ENCODE measurements at regions not wholly inside any gene's neighbourhood (a gene's known extent, or its start where the extent isn't known, plus 50 kb on each side); places are given as distances from the start of the nearest gene placed in this dataset.

DNA sequence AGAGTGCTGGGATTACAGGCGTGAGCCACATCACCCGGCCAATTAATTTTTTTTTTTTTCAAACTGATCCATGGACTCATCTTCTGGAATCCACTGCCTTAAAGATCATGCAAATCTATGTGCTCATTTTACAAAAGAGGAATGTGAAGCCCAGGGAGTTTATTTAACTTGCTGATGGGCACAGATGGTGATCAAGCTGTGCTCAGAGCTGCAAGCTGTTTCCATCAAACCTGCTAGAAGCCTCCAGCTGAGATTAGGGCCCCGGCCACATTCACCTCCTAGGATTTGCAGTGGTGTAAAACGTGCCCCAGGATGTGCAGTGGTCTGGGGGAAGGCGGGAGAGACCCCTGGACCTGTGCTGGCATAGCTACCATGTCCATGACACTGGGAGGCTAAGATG lies 56.1 kb upstream of the TUT7 start:
- 0 out of 2 replicates have a peak, but pooled peaks cover 2% of the 10 kb centered on the region for H3K9me3 ChIP-seq (replicated peaks; ENCODE audit: control insufficient read depth, insufficient read depth, low read depth, low read length)
- no peak for ATAC-seq
- H3K9ac ChIP-seq (ENCODE audit: insufficient read depth in 1 of 2, low read depth in 2 of 2, low read length in 2 of 2) = no peak overlapping the region
- WGBS (ENCODE audit: insufficient coverage, low coverage, missing lambda C conversion rate) = 0% methylated on average over 5 of the region's 5 CpGs
- no peak for FAIRE-seq
- no peak overlapping the region for H3K4me2 ChIP-seq (ENCODE audit: insufficient read depth, low read length)
- no peak for DNase-seq (ENCODE audit: extremely low read depth in 1 of 4, low spot score in 3 of 4)
- ChIA-PET POLR2A (no interaction called here), CTCF (ENCODE audit: low intra/inter-chr PET ratio) (no interaction called here)
- no peak overlapping the region for H3K27ac ChIP-seq (ENCODE audit: extremely low read depth, low read depth, low read length)
- H3K4me3 ChIP-seq = no peak overlapping the region
- H3K79me2 ChIP-seq (ENCODE audit: control insufficient read depth, insufficient read depth, low read length) = no peaks in the 10 kb centered on the region
- no peaks in the 10 kb centered on the region for H3K9me1 ChIP-seq (ENCODE audit: control insufficient read depth, insufficient read depth, low read length)
- no peak for TF ChIP-seq WHSC1 (IDR thresholded peaks at IDR 0.05; ENCODE audit: low read length)
- TF ChIP-seq HMG20B (CRISPR knock-in tag; IDR thresholded peaks at IDR 0.05) = no peak
- TF ChIP-seq ZZZ3 (IDR thresholded peaks at IDR 0.05) = no peak
- TF ChIP-seq EGR1 (conservative IDR thresholded peaks at IDR 0.05) = no peak
- no peak for TF ChIP-seq CCNT2 (IDR thresholded peaks at IDR 0.05; ENCODE audit: borderline replicate concordance, extremely low read depth, insufficient read length, low read depth, low read length)
- TF ChIP-seq, protein P1, sequence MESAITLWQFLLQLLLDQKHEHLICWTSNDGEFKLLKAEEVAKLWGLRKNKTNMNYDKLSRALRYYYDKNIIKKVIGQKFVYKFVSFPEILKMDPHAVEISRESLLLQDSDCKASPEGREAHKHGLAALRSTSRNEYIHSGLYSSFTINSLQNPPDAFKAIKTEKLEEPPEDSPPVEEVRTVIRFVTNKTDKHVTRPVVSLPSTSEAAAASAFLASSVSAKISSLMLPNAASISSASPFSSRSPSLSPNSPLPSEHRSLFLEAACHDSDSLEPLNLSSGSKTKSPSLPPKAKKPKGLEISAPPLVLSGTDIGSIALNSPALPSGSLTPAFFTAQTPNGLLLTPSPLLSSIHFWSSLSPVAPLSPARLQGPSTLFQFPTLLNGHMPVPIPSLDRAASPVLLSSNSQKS (CRISPR knock-in tag; IDR thresholded peaks at IDR 0.05) = no peak
- TF ChIP-seq RBM22 (IDR thresholded peaks at IDR 0.05; ENCODE audit: low read depth, low read length, poor library complexity, severe bottlenecking) = no peak
- TF ChIP-seq SIN3A (IDR thresholded peaks at IDR 0.05; ENCODE audit: borderline replicate concordance in 2 of 2, control insufficient read depth in 1 of 2, low read depth in 2 of 2, low read length in 2 of 2) = no peak
- TF ChIP-seq, protein P2, sequence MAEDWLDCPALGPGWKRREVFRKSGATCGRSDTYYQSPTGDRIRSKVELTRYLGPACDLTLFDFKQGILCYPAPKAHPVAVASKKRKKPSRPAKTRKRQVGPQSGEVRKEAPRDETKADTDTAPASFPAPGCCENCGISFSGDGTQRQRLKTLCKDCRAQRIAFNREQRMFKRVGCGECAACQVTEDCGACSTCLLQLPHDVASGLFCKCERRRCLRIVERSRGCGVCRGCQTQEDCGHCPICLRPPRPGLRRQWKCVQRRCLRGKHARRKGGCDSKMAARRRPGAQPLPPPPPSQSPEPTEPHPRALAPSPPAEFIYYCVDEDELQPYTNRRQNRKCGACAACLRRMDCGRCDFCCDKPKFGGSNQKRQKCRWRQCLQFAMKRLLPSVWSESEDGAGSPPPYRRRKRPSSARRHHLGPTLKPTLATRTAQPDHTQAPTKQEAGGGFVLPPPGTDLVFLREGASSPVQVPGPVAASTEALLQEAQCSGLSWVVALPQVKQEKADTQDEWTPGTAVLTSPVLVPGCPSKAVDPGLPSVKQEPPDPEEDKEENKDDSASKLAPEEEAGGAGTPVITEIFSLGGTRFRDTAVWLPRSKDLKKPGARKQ (CRISPR knock-in tag; IDR thresholded peaks at IDR 0.05) = no peak
- TF ChIP-seq, protein P3, sequence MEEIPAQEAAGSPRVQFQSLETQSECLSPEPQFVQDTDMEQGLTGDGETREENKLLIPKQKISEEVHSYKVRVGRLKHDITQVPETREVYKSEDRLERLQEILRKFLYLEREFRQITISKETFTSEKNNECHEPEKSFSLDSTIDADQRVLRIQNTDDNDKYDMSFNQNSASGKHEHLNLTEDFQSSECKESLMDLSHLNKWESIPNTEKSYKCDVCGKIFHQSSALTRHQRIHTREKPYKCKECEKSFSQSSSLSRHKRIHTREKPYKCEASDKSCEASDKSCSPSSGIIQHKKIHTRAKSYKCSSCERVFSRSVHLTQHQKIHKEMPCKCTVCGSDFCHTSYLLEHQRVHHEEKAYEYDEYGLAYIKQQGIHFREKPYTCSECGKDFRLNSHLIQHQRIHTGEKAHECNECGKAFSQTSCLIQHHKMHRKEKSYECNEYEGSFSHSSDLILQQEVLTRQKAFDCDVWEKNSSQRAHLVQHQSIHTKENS (CRISPR knock-in tag; IDR thresholded peaks at IDR 0.05) = no peak
- no peak for TF ChIP-seq TCFL5 (CRISPR knock-in tag; conservative IDR thresholded peaks at IDR 0.05)
- TF ChIP-seq BRCA1 (IDR thresholded peaks at IDR 0.05) = no peak
- TF ChIP-seq BRCA1 (CRISPR knock-in tag; IDR thresholded peaks at IDR 0.05) = no peak
- BruUV-seq (replicated peaks) = no TSS peak
- no peak overlapping the region for H2AFZ ChIP-seq (ENCODE audit: low read depth, low read length)
- no peaks in the 10 kb centered on the region for H3K36me3 ChIP-seq (ENCODE audit: control insufficient read depth, insufficient read depth, low read length)
- H4K20me1 ChIP-seq (replicated peaks; ENCODE audit: control insufficient read depth, insufficient read depth, low read length) = no peaks in the 10 kb centered on the region
- no peaks in the 10 kb centered on the region; a peak in 4 of 5 replicates for H3K27me3 ChIP-seq (ENCODE audit: control insufficient read depth in 2 of 2, insufficient read depth in 2 of 2, low read length in 2 of 2)
- in situ Hi-C loops (cut with MboI) (no loop called here), intact Hi-C loops (cut with micrococcal nuclease) (loop anchor here (5.0 kb wide), 2 partner anchors 123 to 917 kb away; no protein-coding TSS in a partner anchor)
- no peaks in the 10 kb centered on the region for H3K4me1 ChIP-seq (replicated peaks in 1 of 2; ENCODE audit: control insufficient read depth in 2 of 2, insufficient read depth in 2 of 2, low read length in 2 of 2)

Measured in K562 (cell line).